ENCODE measurements at regions not wholly inside any gene's neighbourhood (a gene's known extent, or its start where the extent isn't known, plus 50 kb on each side); places are given as distances from the start of the nearest gene placed in this dataset.

DNA sequence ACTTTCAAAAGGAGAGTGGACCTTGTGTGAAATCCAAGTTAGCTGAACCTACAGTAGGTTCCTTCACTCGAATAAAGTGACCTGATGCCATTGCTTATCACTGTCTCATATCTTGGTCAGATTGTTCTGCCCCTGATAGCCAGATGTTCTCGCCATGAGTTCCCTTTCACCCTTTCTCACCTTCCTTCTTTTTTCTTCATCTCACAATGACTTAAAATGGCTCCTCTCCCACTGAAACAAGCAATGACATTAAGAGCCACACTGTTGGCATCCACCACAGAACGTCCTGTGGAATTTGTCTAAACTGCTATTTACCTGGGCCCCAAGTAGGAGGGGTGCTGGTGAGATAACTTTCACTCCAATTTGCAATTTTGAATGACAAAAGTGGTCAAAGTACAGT lies 227.6 kb upstream of the PPP1R2C start:
- no peak overlapping the region for H3K4me3 ChIP-seq (ENCODE audit: low read depth in 1 of 2, low read length in 2 of 2)
- TF ChIP-seq CTCF (IDR thresholded peaks at IDR 0.05; ENCODE audit: borderline replicate concordance, extremely low read depth, low read length, poor library complexity, severe bottlenecking), result no peak
- TF ChIP-seq EZH2 (IDR thresholded peaks at IDR 0.05; ENCODE audit: borderline replicate concordance, low read depth, low read length, severe bottlenecking), result no peak
- no peak for DNase-seq
- H3K9ac ChIP-seq (ENCODE audit: low read depth, low read length), result no peak overlapping the region
- H3K9me3 ChIP-seq (ENCODE audit: insufficient read depth, low read length, severe bottlenecking), result no peaks in the 10 kb centered on the region
- H3K4me2 ChIP-seq (ENCODE audit: insufficient read depth, low read length), result no peak overlapping the region
- H3K4me1 ChIP-seq (ENCODE audit: insufficient read depth, low read length), result peaks cover 19% of the 10 kb centered on the region
- H3K79me2 ChIP-seq (ENCODE audit: insufficient read depth, low read length), result no peaks in the 10 kb centered on the region
- H2AFZ ChIP-seq (ENCODE audit: low read depth, low read length), result no peak overlapping the region; the same call in 1 of the 2 replicates
- no peak overlapping the region for H3K27ac ChIP-seq (ENCODE audit: low read length)
- no peak for ATAC-seq (ENCODE audit: insufficient read depth, low read depth)
- no peaks in the 10 kb centered on the region for H4K20me1 ChIP-seq (ENCODE audit: insufficient read depth, low read length)
- no peaks in the 10 kb centered on the region for H3K27me3 ChIP-seq (ENCODE audit: insufficient read depth, low read length, poor library complexity)
- no peaks in the 10 kb centered on the region for H3K36me3 ChIP-seq (ENCODE audit: insufficient read depth, low read length)

DNA sequence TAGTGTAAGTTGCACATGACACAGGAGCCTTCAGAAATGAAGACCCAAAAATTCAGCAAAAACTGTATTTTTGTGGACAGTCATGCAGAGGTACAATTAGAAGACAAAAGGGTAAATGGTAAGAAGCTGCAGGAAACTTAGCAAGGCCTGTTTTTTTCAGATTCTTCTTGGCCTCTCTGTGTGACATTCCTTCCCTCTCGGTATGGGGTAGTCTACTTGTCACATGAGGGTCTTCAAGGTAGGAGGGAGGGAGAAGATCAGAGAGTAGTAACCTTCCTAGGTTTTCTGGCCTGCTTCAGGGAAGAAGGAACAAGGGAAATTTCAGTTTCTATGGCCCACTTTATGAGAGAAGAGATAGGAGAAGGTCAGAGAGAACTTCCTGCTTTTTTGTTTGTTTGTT lies 230.4 kb upstream of the PPP1R2C start:
- no peak for DNase-seq
- TF ChIP-seq EZH2 (IDR thresholded peaks at IDR 0.05; ENCODE audit: borderline replicate concordance, low read depth, low read length, severe bottlenecking), result no peak
- no peak overlapping the region for H3K9ac ChIP-seq (ENCODE audit: low read depth, low read length)
- peak overlapping the region; percentile 10; the same call in 1 of the 2 replicates for H3K27ac ChIP-seq (ENCODE audit: low read length)
- peaks cover 10% of the 10 kb centered on the region for H3K4me1 ChIP-seq (ENCODE audit: insufficient read depth, low read length)
- peak overlapping the region; percentile 26 for H2AFZ ChIP-seq (ENCODE audit: low read depth, low read length)
- no peaks in the 10 kb centered on the region for H3K9me3 ChIP-seq (ENCODE audit: insufficient read depth, low read length, severe bottlenecking)
- no peak overlapping the region for H3K4me2 ChIP-seq (ENCODE audit: insufficient read depth, low read length)
- ATAC-seq (ENCODE audit: insufficient read depth, low read depth), result no peak
- no peaks in the 10 kb centered on the region for H3K27me3 ChIP-seq (ENCODE audit: insufficient read depth, low read length, poor library complexity)
- no peaks in the 10 kb centered on the region for H3K36me3 ChIP-seq (ENCODE audit: insufficient read depth, low read length)
- H3K4me3 ChIP-seq (ENCODE audit: low read depth in 1 of 2, low read length in 2 of 2), result no peak overlapping the region
- H3K79me2 ChIP-seq (ENCODE audit: insufficient read depth, low read length), result no peaks in the 10 kb centered on the region
- no peaks in the 10 kb centered on the region for H4K20me1 ChIP-seq (ENCODE audit: insufficient read depth, low read length)

DNA sequence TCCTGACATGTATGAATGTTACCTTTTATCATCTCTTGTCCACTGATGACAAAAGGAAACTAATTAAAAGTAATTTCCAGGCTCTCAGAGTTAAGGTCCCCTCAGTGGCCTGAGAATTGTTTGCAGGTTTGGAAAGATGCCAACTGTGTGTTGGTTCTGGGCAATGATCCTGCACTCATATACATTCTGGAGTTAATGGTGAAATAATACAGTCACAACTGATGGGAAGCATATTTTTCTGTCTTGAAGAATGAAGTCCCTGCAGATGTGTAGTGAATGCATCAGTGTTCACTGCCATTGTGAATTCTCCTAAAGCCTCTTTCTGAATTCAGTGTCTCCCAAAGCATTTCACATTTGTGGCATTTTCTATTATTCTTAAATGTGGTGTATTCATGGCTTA lies 238.1 kb upstream of the PPP1R2C start:
- H3K4me2 ChIP-seq (ENCODE audit: insufficient read depth, low read length), result no peak overlapping the region
- H3K27me3 ChIP-seq (ENCODE audit: insufficient read depth, low read length, poor library complexity), result no peaks in the 10 kb centered on the region
- no peak overlapping the region for H3K4me3 ChIP-seq (ENCODE audit: low read depth in 1 of 2, low read length in 2 of 2)
- H3K9ac ChIP-seq (ENCODE audit: low read depth, low read length), result no peak overlapping the region
- no peaks in the 10 kb centered on the region for H3K36me3 ChIP-seq (ENCODE audit: insufficient read depth, low read length)
- no peak for TF ChIP-seq CTCF (IDR thresholded peaks at IDR 0.05; ENCODE audit: borderline replicate concordance, extremely low read depth, low read length, poor library complexity, severe bottlenecking)
- no peak for TF ChIP-seq EZH2 (IDR thresholded peaks at IDR 0.05; ENCODE audit: borderline replicate concordance, low read depth, low read length, severe bottlenecking)
- no peak overlapping the region for H3K27ac ChIP-seq (ENCODE audit: low read length)
- no peaks in the 10 kb centered on the region for H3K9me3 ChIP-seq (ENCODE audit: insufficient read depth, low read length, severe bottlenecking)
- H4K20me1 ChIP-seq (ENCODE audit: insufficient read depth, low read length), result no peaks in the 10 kb centered on the region
- DNase-seq (no peak), ATAC-seq (ENCODE audit: insufficient read depth, low read depth) (no peak)
- H2AFZ ChIP-seq (ENCODE audit: low read depth, low read length), result no peak overlapping the region
- H3K79me2 ChIP-seq (ENCODE audit: insufficient read depth, low read length), result no peaks in the 10 kb centered on the region
- H3K4me1 ChIP-seq (ENCODE audit: insufficient read depth, low read length), result 0 out of 2 replicates have a peak, but pooled peaks cover 3% of the 10 kb centered on the region

DNA sequence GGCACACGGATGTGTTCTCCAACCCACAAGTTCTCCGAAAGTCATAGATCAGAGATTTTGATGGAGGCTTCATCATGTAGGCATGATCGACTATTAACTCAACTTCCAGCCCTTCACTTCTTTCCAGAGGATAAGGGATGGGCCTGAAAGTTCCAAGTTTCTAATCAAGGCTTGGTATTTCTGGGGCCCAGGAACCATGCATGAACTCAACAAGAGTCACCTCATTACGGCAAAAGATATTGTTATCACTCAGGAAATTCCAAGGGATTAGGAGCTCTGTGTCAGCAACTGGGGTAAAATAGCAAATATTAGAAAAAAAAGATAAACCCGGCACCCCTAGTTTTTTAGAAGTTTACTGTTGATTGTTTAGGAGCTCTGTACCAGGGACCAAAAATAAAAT lies 240.1 kb upstream of the PPP1R2C start:
- TF ChIP-seq EZH2 (IDR thresholded peaks at IDR 0.05; ENCODE audit: borderline replicate concordance, low read depth, low read length, severe bottlenecking) (no peak), CTCF (IDR thresholded peaks at IDR 0.05; ENCODE audit: borderline replicate concordance, extremely low read depth, low read length, poor library complexity, severe bottlenecking) (no peak)
- Histone ChIP-seq H3K4me1 (ENCODE audit: insufficient read depth, low read length) (0 out of 2 replicates have a peak, but pooled peaks cover 3% of the 10 kb centered on the region), H3K79me2 (ENCODE audit: insufficient read depth, low read length) (no peaks in the 10 kb centered on the region), H4K20me1 (ENCODE audit: insufficient read depth, low read length) (no peaks in the 10 kb centered on the region), H3K36me3 (ENCODE audit: insufficient read depth, low read length) (no peaks in the 10 kb centered on the region), H3K4me2 (ENCODE audit: insufficient read depth, low read length) (no peak overlapping the region), H3K9me3 (ENCODE audit: insufficient read depth, low read length, severe bottlenecking) (peaks cover 5% of the 10 kb centered on the region), H3K4me3 (ENCODE audit: low read depth in 1 of 2, low read length in 2 of 2) (no peak overlapping the region), H3K27ac (ENCODE audit: low read length) (no peak overlapping the region), H3K9ac (ENCODE audit: low read depth, low read length) (no peak overlapping the region), H2AFZ (ENCODE audit: low read depth, low read length) (no peak overlapping the region), H3K27me3 (ENCODE audit: insufficient read depth, low read length, poor library complexity) (no peaks in the 10 kb centered on the region)
- DNase-seq (no peak), ATAC-seq (ENCODE audit: insufficient read depth, low read depth) (no peak)
